Activated CD4-positive, alpha-beta memory T cell treated with anti-CD3 and anti-CD28 coated beads, Interleukin-2, amount 10 ng/mL, durations not matched to agents 7 days and 5 days (primary cell): ENCODE measurements at regions not wholly inside any gene's neighbourhood (a gene's known extent, or its start where the extent isn't known, plus 50 kb on each side); places are given as distances from the start of the nearest gene placed in this dataset.

Experiments used
- CTCF ChIA-PET: fragments of 350-600 bp; sonication (Branson Sonifier 250); formaldehyde crosslinking; loops from one replicate; lab custom pipeline; 2021; ENCODE audit warnings: antibody characterized with exemption, inconsistent platforms; lab: Charles Lee
- POLR2A ChIA-PET: fragments of 350-600 bp; sonication (Branson Sonifier 250); formaldehyde crosslinking; loops from one replicate; lab custom pipeline; 2021; ENCODE audit warnings: antibody characterized with exemption; lab: Charles Lee
- DNase-seq: peaks from one replicate; pipeline ENCODE4 v3.0.0-alpha.2; 2020
- H3K27ac Mint-ChIP-seq: one replicate; pipeline ENCODE4 v1.8.0; 2021; ENCODE audit warnings: mild to moderate bottlenecking, mixed read lengths
- H3K27me3 Mint-ChIP-seq: one replicate; pipeline ENCODE4 v1.8.0; 2021; ENCODE audit warnings: mixed read lengths
- H3K36me3 Mint-ChIP-seq: one replicate; pipeline ENCODE4 v1.8.0; 2021; ENCODE audit warnings: low read depth, mixed read lengths
- H3K4me1 Mint-ChIP-seq: one replicate; pipeline ENCODE4 v1.8.0; 2021; ENCODE audit warnings: mixed read lengths
- H3K4me3 Mint-ChIP-seq: one replicate; pipeline ENCODE4 v1.8.0; 2021; ENCODE audit warnings: mild to moderate bottlenecking, mixed read lengths
- H3K9me3 Mint-ChIP-seq: one replicate; pipeline ENCODE4 v1.8.0; 2021; ENCODE audit warnings: mixed read lengths

DNA sequence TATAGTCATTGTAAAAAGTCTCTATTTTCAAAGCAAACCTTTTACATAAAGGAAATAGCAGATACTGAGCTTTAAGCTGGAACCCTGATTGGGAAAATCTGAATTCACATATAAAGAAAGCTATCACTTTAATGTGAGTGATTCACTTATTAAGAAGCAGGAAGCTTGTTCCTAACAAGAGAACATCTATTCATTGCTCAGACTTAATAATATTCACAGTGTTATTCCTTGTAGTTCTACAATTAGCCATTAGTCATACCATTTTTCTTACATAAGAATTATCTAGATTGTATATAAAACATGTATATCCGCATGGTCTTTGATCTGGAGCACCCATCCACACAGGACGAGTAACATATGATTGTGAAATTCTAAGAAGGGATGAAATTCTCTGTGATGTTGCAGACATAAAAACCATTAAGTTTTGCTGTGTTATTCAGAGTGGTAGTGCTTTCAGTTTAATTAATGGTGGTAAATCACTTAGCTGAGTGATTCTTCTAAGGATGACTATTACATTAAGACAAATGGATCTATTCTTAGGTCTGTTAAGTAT is 71.1 kb upstream of the FOXQ1 start:
- Mint-ChIP-seq H3K36me3 (no peaks in the 10 kb centered on the region), H3K4me3 (no peak overlapping the region), H3K27me3 (no peaks in the 10 kb centered on the region), H3K9me3 (no peaks in the 10 kb centered on the region), H3K27ac (no peak overlapping the region), H3K4me1 (no peaks in the 10 kb centered on the region)
- no peak for DNase-seq
- ChIA-PET POLR2A (no interaction called here), CTCF (no interaction called here)

DNA sequence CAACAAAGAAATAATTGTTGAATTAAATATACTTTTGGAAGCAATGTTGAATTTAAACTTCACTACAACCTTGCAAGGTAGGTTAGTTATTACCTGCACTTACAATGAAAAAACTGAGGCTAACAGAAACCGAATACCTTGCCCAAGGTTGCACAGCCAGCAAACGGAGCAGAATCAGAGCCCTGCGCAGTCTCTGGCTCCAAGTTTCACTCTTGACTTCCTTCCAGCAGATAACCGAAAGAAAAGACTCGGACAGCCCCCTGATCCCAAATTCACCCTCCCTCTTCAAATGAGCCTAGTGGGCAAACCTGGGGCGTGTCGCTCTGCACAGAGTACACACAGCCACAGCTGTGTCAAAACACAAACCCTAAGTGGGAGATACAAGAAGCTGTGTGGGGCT is 72.1 kb upstream of the FOXQ1 start:
- no peaks in the 10 kb centered on the region for H3K4me1 Mint-ChIP-seq
- DNase-seq: no peak
- H3K36me3 Mint-ChIP-seq: no peaks in the 10 kb centered on the region
- ChIA-PET CTCF (no interaction called here), POLR2A (no interaction called here)
- H3K27ac Mint-ChIP-seq: no peak overlapping the region
- H3K9me3 Mint-ChIP-seq: no peaks in the 10 kb centered on the region
- no peaks in the 10 kb centered on the region for H3K27me3 Mint-ChIP-seq
- H3K4me3 Mint-ChIP-seq: no peak overlapping the region

DNA sequence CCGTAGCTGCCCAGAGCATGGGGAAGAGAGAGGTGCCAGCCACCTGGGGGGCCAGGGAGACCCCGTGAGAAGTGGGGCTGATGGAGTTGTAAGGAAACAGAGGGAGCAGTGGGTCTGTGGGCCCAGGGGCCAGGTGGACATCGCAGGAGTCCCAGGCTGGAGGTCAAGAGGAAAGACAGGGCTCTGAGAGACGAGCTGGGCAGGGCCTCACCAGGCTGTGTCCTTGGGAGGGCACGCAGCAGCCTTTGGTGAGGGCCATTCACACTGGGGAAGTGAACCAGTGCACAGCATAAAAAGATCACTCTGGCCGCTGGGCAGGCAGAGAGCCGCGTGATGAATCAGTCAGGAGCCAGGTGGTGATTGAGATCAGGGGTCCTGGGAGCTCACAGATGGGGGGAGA is 73.9 kb upstream of the FOXQ1 start:
- CTCF ChIA-PET: no interaction called here
- no peaks in the 10 kb centered on the region for H3K27me3 Mint-ChIP-seq
- no peak overlapping the region for H3K27ac Mint-ChIP-seq
- DNase-seq: no peak
- H3K36me3 Mint-ChIP-seq: no peaks in the 10 kb centered on the region
- H3K4me1 Mint-ChIP-seq: no peaks in the 10 kb centered on the region
- POLR2A ChIA-PET: no interaction called here
- no peak overlapping the region for H3K4me3 Mint-ChIP-seq
- H3K9me3 Mint-ChIP-seq: no peaks in the 10 kb centered on the region

DNA sequence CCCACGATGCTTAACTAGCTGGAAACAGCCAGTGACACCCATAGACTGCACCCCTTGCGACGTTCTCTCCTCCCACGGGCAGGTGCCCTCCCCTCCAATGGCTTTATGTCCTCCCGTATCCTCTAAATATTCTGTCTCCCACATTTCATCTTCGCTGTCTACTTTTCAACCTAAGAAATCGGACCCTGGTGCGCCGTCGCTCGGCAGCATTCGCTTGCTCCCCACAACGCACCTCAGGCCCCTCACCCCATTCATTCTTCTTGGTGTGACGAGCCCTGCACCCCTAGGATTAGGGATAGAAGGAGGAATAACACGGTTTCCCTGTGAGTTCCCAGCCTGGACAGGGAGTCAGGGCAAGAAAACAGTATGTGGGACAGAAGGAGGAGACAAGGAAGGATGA is 74.3 kb upstream of the FOXQ1 start:
- H3K36me3 Mint-ChIP-seq: no peaks in the 10 kb centered on the region
- no peaks in the 10 kb centered on the region for H3K4me1 Mint-ChIP-seq
- no peaks in the 10 kb centered on the region for H3K27me3 Mint-ChIP-seq
- ChIA-PET CTCF (no interaction called here), POLR2A (no interaction called here)
- no peak overlapping the region for H3K27ac Mint-ChIP-seq
- no peak overlapping the region for H3K4me3 Mint-ChIP-seq
- no peaks in the 10 kb centered on the region for H3K9me3 Mint-ChIP-seq
- no peak for DNase-seq

DNA sequence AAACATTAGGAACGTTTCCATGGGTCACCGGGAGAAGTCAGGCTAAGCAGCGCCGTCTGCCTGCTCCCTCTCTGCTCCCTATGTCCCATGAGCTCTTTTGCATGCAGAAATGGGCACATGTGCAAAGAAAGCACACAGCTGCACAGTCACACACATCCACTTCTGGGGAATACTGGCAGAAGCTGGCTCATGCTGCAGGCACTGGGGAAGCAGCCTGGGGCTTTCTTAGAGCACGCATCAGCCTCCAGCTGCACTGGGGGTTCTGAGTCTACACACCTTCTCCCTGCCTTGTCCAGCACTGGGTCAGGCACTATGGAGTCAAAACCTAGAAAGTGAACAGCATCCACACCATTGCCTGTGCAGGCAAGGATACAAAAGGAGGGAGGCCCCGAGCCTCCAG is 76.1 kb upstream of the FOXQ1 start:
- H3K4me1 Mint-ChIP-seq: no peaks in the 10 kb centered on the region
- CTCF ChIA-PET: no interaction called here
- H3K36me3 Mint-ChIP-seq: no peaks in the 10 kb centered on the region
- DNase-seq: no peak
- H3K9me3 Mint-ChIP-seq: no peaks in the 10 kb centered on the region
- POLR2A ChIA-PET: no interaction called here
- no peak overlapping the region for H3K27ac Mint-ChIP-seq
- H3K27me3 Mint-ChIP-seq: no peaks in the 10 kb centered on the region
- no peak overlapping the region for H3K4me3 Mint-ChIP-seq

DNA sequence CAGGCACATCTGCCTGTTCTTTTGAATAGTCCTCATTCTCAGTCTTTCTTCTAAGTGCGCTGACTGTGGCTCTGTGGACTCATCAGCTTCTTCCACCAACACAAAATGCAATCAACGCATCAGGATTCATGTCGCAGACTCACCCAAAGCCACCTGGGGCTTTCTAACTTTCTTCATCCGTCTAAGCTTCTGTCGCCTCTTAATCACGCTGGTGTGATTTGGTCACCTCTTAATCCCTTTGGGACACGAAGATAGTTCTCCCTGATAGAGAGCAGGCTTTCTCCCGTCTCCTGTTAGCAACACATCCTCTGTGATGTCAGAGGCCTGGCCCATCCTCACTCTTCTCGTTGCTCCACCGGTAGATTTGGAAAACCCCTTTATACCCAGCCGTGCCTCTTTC is 78.0 kb upstream of the FOXQ1 start:
- DNase-seq: no peak
- no peaks in the 10 kb centered on the region for H3K27me3 Mint-ChIP-seq
- POLR2A ChIA-PET: no interaction called here
- no peak overlapping the region for H3K27ac Mint-ChIP-seq
- H3K4me3 Mint-ChIP-seq: no peak overlapping the region
- CTCF ChIA-PET: no interaction called here
- H3K9me3 Mint-ChIP-seq: no peaks in the 10 kb centered on the region
- no peaks in the 10 kb centered on the region for H3K4me1 Mint-ChIP-seq
- H3K36me3 Mint-ChIP-seq: no peaks in the 10 kb centered on the region

DNA sequence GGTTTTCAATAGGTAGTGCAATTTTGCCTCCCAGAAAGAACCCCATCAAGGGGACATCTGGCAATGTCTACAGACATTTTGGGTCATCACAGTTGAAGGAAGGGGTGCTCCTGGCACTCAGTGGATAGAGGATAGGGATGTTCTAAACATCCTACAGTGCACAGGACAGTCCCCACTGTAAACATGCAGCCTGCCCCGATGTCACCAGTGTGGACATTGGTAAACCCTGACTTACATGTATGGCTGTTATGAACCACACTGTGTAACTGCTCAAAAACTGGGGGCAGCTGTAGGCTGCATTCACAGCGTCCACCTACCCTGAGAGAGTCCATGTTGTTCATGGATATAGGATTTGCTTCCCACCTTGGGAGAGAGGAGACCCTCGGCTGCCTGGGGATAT is 79.3 kb upstream of the FOXQ1 start:
- H3K4me1 Mint-ChIP-seq: no peaks in the 10 kb centered on the region
- no peaks in the 10 kb centered on the region for H3K9me3 Mint-ChIP-seq
- CTCF ChIA-PET: no interaction called here
- no peaks in the 10 kb centered on the region for H3K36me3 Mint-ChIP-seq
- no peak overlapping the region for H3K27ac Mint-ChIP-seq
- POLR2A ChIA-PET: no interaction called here
- no peak for DNase-seq
- H3K27me3 Mint-ChIP-seq: no peaks in the 10 kb centered on the region
- no peak overlapping the region for H3K4me3 Mint-ChIP-seq

DNA sequence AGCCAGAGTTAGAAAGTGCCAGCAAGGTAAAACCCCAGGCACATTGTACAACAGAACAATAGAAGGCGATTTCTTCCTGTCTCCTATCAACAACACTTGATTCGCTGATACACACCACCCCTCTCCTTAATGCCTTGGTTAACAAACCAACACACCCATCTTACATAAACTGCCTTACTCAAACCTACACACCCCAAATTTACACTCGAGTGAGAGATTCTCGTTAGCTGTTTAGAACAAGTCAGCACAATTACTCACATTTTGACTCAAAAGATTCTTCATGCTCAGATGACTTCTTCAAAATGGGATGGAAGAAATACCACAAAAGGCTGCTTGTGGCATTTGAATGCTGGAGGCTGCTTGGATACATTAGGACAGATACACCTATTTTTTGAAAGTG is 80.0 kb upstream of the FOXQ1 start:
- DNase-seq: no peak
- Mint-ChIP-seq H3K27ac (no peak overlapping the region), H3K4me1 (no peaks in the 10 kb centered on the region), H3K4me3 (no peak overlapping the region), H3K36me3 (no peaks in the 10 kb centered on the region), H3K27me3 (no peaks in the 10 kb centered on the region), H3K9me3 (no peaks in the 10 kb centered on the region)
- ChIA-PET CTCF (no interaction called here), POLR2A (no interaction called here)

DNA sequence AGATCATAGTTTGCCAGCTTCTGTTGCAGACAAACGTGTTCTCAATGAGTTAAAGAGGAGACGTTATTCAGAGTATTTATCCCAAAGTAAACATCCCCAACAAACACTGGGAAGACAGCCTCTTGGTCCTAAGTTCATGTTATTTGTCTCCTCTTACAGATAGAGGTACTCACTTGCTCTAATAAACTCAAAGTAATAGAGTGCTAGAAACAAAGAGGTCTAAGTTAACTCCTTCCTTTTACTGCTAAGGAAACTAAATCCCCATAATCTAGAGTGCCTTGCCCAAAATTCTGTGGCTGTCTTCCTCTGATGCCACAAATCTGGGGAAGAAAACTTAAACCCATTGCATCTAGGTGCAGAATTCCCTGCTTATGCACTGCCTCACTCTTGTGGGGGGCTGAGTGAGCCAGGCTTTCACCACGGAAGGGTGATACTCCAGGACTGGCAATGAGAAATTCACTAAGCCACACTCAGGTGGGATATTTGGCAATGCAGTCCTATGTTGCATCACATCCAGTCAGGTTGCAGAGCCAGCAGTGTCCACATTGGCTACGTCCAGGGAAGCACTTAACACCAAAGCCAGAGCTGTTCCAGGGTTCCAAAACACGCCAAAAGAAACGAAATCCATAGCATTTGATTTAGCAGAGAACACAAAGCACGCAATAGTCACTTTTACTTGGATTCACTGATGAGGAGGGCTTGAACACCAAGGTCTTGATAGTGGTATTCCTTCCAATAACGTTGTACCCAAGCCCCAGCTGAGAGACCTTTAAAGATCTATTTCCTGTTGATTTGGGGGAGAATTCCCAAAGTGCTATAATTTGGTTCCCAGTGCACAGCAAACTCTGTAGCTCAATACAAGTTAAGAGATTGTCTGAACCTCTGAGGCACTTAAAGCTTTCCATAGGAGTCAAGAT is 81.0 kb upstream of the FOXQ1 start:
- no peaks in the 10 kb centered on the region for H3K4me1 Mint-ChIP-seq
- no peaks in the 10 kb centered on the region for H3K27me3 Mint-ChIP-seq
- no peaks in the 10 kb centered on the region for H3K9me3 Mint-ChIP-seq

DNA sequence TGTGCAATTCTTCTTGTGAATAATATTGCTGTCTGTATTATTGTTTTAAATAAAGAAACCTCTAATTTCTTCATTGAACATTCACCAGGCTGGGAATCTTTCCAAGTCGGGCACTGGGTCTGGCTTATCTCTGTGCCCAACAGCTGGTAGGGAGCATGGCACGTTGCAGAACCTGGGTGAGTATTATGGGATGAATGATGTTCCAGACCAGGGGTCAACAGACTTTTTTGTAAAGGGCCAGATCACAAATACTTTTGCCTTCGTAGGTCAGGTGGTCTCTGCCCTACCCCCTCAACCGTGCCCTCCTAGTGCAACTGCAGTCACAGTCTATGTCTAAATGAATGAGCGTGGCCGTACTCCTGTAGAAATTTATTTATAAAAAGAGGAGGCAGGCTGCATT is 81.6 kb upstream of the FOXQ1 start:
- Mint-ChIP-seq H3K27ac (no peak overlapping the region), H3K4me1 (no peaks in the 10 kb centered on the region), H3K27me3 (no peaks in the 10 kb centered on the region), H3K36me3 (no peaks in the 10 kb centered on the region), H3K4me3 (no peak overlapping the region), H3K9me3 (no peaks in the 10 kb centered on the region)
- no peak for DNase-seq
- CTCF ChIA-PET: no interaction called here
- POLR2A ChIA-PET: no interaction called here

More for the DNA sequence above, 81.0 kb upstream of the FOXQ1 start:
- Mint-ChIP-seq H3K27ac (no peak overlapping the region), H3K36me3 (no peaks in the 10 kb centered on the region), H3K4me3 (no peak overlapping the region)
- POLR2A ChIA-PET: no interaction called here
- CTCF ChIA-PET: no interaction called here
- no peak for DNase-seq

DNA sequence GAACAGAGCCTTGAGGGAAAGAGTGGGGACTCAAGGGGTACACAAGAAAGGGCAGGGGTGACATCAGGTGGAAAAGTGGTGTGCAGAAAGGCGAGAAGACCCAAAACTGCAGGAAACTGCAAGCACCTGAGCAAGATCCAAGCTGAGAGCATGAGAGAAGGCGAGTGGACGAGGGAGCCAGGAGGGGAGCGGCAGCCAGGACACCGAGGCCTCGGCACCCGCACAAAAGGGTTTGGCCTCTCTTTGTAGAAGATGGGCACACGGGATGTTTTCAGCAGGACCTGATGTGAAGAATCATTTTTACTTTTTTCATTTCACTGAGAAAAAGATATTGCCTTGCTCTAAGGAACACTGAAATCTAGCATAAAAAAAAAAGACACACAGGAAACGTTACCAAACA is 82.1 kb upstream of the FOXQ1 start:
- POLR2A ChIA-PET: no interaction called here

DNA sequence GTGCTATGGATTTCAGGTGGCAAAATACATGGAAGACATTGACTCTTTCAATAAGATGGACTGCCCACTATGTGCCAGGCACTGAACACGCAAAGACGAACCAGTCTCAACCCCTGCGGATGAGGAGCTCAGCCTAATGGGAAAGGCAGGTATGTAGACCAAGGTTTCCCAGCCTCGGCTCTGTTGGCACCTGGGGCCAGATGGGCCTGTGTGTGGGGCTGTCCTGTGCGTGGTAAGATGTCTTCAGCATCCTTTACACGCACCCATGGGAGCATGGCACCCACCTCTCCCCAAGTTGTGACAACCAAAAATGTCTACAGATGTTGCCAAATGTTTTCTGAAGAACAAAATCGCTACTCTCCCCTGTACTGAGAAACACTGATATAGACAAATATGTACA is 82.6 kb upstream of the FOXQ1 start:
- H3K27me3 Mint-ChIP-seq: no peaks in the 10 kb centered on the region
- H3K9me3 Mint-ChIP-seq: no peaks in the 10 kb centered on the region
- no peak for DNase-seq
- ChIA-PET POLR2A (no interaction called here), CTCF (no interaction called here)
- no peak overlapping the region for H3K27ac Mint-ChIP-seq
- H3K4me3 Mint-ChIP-seq: no peak overlapping the region
- no peaks in the 10 kb centered on the region for H3K36me3 Mint-ChIP-seq
- H3K4me1 Mint-ChIP-seq: no peaks in the 10 kb centered on the region

More for the DNA sequence above, 82.1 kb upstream of the FOXQ1 start:
- Mint-ChIP-seq H3K36me3 (no peaks in the 10 kb centered on the region), H3K4me3 (no peak overlapping the region), H3K27ac (no peak overlapping the region), H3K27me3 (no peaks in the 10 kb centered on the region), H3K4me1 (no peaks in the 10 kb centered on the region), H3K9me3 (no peaks in the 10 kb centered on the region)
- DNase-seq: no peak
- CTCF ChIA-PET: no interaction called here

DNA sequence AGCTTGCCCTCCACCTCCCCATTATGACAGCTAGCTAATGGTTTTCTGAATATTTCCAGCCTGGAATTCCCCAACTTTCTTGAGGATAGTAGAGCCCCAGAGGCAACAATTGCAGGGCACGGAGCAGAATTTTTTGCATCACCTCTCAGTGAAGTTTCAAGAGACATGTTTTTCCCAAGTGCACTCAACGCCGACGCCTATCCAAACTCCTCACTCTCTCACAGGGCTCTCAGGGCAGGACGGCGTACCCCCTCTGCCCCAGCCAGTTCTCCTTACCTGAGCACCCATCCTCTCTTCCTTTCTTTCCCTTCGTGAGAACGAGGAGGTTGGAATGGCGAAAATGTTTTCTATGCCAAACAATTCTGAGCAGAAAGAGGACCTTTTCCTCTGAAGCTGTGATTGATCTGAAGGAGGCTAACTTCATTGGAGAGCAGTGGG is 83.1 kb upstream of the FOXQ1 start:
- Mint-ChIP-seq H3K36me3 (no peaks in the 10 kb centered on the region), H3K27me3 (no peaks in the 10 kb centered on the region), H3K4me3 (no peak overlapping the region), H3K9me3 (no peaks in the 10 kb centered on the region), H3K27ac (no peak overlapping the region), H3K4me1 (no peaks in the 10 kb centered on the region)
- no peak for DNase-seq
- POLR2A ChIA-PET: no interaction called here
- CTCF ChIA-PET: no interaction called here
